NCI-H345 (cell line): ENCODE measurements at regions not wholly inside any gene's neighbourhood (a gene's known extent, or its start where the extent isn't known, plus 50 kb on each side); places are given as distances from the start of the nearest gene placed in this dataset.

ENCODE experiments used
- DNase-seq: peaks from one replicate; lab custom pipeline; 2025; lab: John Stamatoyannopoulos, UW

DNA sequence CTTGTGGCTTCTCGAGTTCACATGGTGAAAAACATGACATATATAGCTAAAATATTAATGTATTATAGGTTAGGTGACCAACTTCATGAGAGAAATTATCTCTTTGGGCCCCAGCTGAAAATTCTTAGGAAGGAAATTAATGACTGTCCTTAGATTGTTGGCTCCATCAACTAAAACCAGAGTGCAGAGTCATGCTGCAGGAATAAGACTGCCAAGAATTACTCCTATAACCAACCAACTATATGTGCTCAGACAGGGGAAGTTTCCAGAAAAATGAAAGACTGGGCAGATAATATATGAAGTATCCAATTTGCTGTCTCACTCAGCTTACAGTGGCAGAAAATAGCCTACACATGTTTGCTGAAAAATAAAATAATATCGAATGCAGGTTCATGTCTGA, 71.0 kb upstream of the TMEFF2 start:
- DNase-seq: no peak

DNA sequence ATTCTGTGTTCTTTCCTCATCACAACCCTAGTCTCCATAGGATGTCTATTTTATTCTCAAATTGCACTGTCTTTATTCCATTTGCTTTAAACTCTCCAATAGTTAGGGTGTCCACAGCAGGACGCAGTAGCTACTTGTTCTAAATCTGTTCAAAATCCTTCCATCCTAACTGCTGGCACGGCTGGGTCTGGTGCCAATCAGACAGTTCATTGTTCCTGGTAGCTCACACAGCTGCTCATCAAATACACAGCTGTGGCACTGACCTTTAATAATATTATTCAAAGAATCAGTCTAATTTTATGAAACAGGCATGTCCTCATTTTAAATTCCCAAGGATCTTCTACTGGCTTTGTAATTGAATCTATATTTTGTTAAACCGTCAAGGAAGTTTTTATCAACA, 59.7 kb upstream of the TMEFF2 start:
- no peak for DNase-seq

DNA sequence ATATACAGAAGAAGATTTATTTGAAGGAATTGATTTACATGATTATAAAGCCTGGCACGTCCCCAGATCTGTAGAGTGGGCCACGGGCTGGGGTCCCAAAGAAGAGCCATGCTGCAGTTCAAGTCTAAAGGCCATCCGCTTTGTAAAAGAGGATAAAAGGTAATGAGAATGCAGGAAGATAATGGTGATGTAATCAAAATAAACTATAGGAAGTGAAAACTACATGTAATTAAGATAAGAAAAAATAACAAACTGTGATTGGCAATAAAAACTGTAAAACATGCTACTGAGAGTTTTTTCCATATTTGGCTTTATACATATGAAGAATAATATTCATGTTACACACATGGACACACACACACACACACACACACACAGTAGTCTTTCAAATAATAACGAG, 59.0 kb upstream of the TMEFF2 start:
- DNase-seq: no peak

DNA sequence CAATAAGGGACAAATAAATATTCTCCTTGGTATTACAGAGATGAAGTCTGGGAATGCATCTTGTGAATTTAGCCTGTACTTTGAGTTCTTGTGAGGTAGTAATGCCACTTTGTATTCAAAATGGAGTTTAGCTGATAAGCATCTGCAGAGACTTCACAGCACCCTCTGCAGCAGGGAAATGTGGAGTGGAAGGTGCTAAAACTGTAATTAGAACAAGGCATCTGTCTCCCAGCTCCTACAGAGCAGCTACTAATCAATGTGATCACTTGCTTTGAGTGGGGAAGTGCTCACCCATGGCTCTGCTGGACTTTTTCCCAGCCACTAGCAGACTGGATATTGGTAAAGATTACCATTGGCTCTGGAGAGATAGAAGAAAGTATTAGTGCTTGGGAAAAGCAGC, 56.2 kb upstream of the TMEFF2 start:
- no peak for DNase-seq

DNA sequence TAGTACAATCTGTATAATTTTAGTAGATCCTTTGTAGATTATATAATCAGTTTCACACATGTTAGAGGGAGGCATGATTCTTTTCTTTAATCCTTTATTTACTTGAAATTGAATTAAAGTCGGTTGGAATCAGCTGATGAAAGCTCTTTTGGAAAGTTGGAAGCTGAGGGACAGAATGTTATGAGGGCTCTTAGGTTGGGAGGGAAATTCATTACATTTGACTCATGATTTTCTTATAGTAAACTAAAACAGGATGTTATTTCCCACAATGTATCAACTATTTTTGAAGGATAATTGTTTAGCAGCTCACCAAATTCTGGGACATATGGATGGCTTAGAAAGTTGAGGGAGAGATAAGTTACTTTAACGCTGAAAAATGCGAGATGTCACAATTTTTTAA, 52.7 kb upstream of the TMEFF2 start:
- DNase-seq: no peak

DNA sequence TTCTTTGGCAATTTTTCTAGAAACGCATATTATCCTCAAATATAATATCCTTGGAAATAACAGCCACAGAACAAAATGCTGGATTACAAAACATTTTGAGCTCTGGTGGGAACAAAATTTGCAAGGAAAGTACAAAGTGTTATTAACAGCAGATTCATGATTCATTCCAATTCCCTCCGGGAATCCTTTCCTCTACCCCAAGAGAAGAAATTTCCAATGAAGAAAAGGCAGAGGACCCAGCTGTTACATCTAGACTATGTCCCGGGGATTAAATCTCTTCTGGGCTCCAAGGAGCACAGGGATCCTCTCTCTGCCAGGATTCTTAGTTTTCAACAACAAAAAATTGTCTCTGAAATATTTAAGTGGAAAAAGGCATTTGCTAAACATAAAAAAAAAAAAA, 51.6 kb upstream of the TMEFF2 start:
- no peak for DNase-seq

DNA sequence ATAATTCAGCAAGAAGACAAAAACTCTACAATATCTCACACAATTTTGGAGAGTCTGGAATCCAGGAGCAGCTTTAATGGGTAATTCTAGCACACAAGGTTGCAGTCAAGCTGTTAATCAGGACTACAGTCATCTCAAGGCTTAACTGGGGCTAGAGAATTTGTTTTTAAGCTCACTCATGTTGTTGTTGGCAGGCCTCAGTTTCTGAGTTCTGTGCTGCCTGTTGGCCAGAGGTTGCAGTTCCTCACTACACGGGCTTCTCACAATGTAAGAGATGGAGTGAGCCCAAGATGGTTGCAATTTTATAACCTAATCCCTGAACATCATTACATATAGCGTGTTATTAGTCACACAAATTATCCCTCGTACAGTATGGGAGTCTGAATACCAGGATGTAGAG, 50.6 kb upstream of the TMEFF2 start:
- no peak for DNase-seq
